Astrocyte (in vitro differentiated cells and primary cell): ENCODE measurements at regions not wholly inside any gene's neighbourhood (a gene's known extent, or its start where the extent isn't known, plus 50 kb on each side); places are given as distances from the start of the nearest gene placed in this dataset.

Experiments
- DNase-seq: peaks from one replicate; pipeline ENCODE4 v3.0.0-alpha.2; 2010; ENCODE audit warnings: low read depth
- FAIRE-seq: peaks from 2 replicates; lab custom pipeline; 2011; peaks lifted over from hg19 to GRCh38; lab: Jason Lieb, UNC
- H2AFZ ChIP-seq: 2 replicates; pipeline ENCODE4 v1.6.0; 2012; ENCODE audit warnings: low read depth, low read length, inconsistent platforms
- H3K27ac ChIP-seq: 2 replicates; pipeline ENCODE4 v1.5.1; 2011; ENCODE audit warnings: low read depth, low read length, inconsistent platforms
- H3K27me3 ChIP-seq: 2 replicates; pipeline ENCODE4 v1.6.0; 2011; ENCODE audit warnings: low read length, inconsistent platforms; ENCODE audit not compliant: insufficient read depth
- H3K36me3 ChIP-seq: 2 replicates; pipeline ENCODE4 v1.5.1; 2011; ENCODE audit warnings: low read length, inconsistent platforms; ENCODE audit not compliant: insufficient read depth
- H3K4me1 ChIP-seq: 2 replicates; pipeline ENCODE4 v1.5.1; 2011; ENCODE audit warnings: low read length, inconsistent platforms; ENCODE audit not compliant: insufficient read depth
- H3K4me2 ChIP-seq: 2 replicates; pipeline ENCODE4 v1.6.0; 2012; ENCODE audit warnings: low read length, inconsistent platforms
- H3K4me3 ChIP-seq: 2 replicates; pipeline ENCODE4 v1.5.1; 2011; ENCODE audit warnings: low read depth, mild to moderate bottlenecking, low read length, inconsistent platforms; ENCODE audit not compliant: insufficient read depth
- H3K79me2 ChIP-seq: 2 replicates; pipeline ENCODE4 v1.6.0; 2012; ENCODE audit warnings: mild to moderate bottlenecking, low read length, inconsistent platforms; ENCODE audit not compliant: insufficient read depth
- H3K9ac ChIP-seq: 2 replicates; pipeline ENCODE4 v1.6.0; 2012; ENCODE audit warnings: mild to moderate bottlenecking, low read length, inconsistent platforms
- H3K9me3 ChIP-seq: 2 replicates; pipeline ENCODE4 v1.5.1; 2012; ENCODE audit warnings: low read depth, mild to moderate bottlenecking, low read length, inconsistent platforms; ENCODE audit not compliant: insufficient read depth
- H4K20me1 ChIP-seq: 2 replicates; pipeline ENCODE4 v1.6.0; 2012; ENCODE audit warnings: low read length, inconsistent platforms; ENCODE audit not compliant: insufficient read depth
- H3K27ac Mint-ChIP-seq: one replicate; pipeline ENCODE4 v1.8.0; 2021; ENCODE audit warnings: mild to moderate bottlenecking, mixed read lengths; ENCODE audit not compliant: unreplicated experiment
- H3K27me3 Mint-ChIP-seq: one replicate; pipeline ENCODE4 v1.8.0; 2021; ENCODE audit warnings: low read depth, mixed read lengths; ENCODE audit not compliant: unreplicated experiment
- H3K36me3 Mint-ChIP-seq: one replicate; pipeline ENCODE4 v1.8.0; 2021; ENCODE audit warnings: low read depth, mixed read lengths; ENCODE audit not compliant: unreplicated experiment
- H3K4me1 Mint-ChIP-seq: one replicate; pipeline ENCODE4 v1.8.0; 2021; ENCODE audit warnings: low read depth, mixed read lengths; ENCODE audit not compliant: unreplicated experiment
- H3K4me3 Mint-ChIP-seq: one replicate; pipeline ENCODE4 v1.8.0; 2021; ENCODE audit warnings: mild to moderate bottlenecking, moderate library complexity, mixed read lengths; ENCODE audit not compliant: unreplicated experiment
- H3K9me3 Mint-ChIP-seq: one replicate; pipeline ENCODE4 v1.8.0; 2021; ENCODE audit warnings: mild to moderate bottlenecking, mixed read lengths; ENCODE audit not compliant: unreplicated experiment
- EZH2 ChIP-seq: IDR thresholded peaks from 2 replicates; pipeline ENCODE4 v1.6.1; 2012; ENCODE audit warnings: mild to moderate bottlenecking, low read length, inconsistent platforms; ENCODE audit not compliant: insufficient read depth
- TF ChIP-seq, protein P1 (sequence below): IDR thresholded peaks from 2 replicates; pipeline ENCODE4 v1.5.1; 2011; ENCODE audit warnings: low read depth, mild to moderate bottlenecking, inconsistent platforms, low read length, moderate library complexity; ENCODE audit not compliant: insufficient read depth

DNA sequence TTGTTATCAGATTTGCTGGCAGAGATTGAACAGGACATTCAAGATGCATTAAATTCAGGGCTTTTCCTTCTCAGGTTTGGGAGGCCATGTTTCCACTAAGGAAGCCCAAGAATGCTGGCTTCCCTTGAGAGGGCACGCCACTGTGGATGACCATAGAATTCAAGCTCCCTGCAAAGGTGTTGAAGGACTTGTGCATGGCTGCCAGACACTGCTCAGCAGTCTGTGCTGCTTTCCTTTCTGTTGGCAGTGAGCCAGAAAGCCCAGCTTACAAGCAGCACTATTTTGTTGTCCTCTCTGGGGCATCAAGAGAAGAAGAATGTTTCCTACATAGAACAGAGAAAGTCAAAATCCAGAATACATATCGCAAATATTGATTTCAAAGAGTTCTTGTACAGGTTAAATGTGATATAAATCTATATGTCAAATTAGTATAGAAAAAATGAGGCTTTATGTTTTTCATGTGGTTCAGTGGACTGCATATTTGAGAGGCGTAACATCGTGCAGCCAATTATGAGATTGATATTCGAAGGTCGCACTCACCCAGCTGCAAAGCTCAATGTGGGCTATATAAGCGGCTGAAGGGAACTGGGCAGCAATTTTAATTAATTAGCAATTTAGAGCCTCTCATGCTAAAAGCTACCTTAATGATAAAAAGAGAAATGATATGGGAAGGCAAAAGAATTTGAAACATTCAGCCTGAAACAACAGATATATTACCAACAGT, 103.1 kb upstream of the ISL1 start:
- no peaks in the 10 kb centered on the region for H3K27me3 Mint-ChIP-seq
- Histone ChIP-seq H3K36me3 (no peaks in the 10 kb centered on the region), H3K27me3 (no peaks in the 10 kb centered on the region), H3K9ac (no peak overlapping the region), H4K20me1 (no peaks in the 10 kb centered on the region), H3K79me2 (no peaks in the 10 kb centered on the region), H3K27ac (no peak overlapping the region), H3K4me3 (no peak overlapping the region), H3K4me1 (no peaks in the 10 kb centered on the region), H2AFZ (no peak overlapping the region), H3K9me3 (no peaks in the 10 kb centered on the region), H3K4me2 (no peak overlapping the region)
- FAIRE-seq = no peak
- no peak for TF ChIP-seq EZH2
- TF ChIP-seq, protein P1, sequence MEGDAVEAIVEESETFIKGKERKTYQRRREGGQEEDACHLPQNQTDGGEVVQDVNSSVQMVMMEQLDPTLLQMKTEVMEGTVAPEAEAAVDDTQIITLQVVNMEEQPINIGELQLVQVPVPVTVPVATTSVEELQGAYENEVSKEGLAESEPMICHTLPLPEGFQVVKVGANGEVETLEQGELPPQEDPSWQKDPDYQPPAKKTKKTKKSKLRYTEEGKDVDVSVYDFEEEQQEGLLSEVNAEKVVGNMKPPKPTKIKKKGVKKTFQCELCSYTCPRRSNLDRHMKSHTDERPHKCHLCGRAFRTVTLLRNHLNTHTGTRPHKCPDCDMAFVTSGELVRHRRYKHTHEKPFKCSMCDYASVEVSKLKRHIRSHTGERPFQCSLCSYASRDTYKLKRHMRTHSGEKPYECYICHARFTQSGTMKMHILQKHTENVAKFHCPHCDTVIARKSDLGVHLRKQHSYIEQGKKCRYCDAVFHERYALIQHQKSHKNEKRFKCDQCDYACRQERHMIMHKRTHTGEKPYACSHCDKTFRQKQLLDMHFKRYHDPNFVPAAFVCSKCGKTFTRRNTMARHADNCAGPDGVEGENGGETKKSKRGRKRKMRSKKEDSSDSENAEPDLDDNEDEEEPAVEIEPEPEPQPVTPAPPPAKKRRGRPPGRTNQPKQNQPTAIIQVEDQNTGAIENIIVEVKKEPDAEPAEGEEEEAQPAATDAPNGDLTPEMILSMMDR = no peak
- H3K27ac Mint-ChIP-seq = no peak overlapping the region
- H3K36me3 Mint-ChIP-seq = no peaks in the 10 kb centered on the region
- peaks cover 3% of the 10 kb centered on the region for H3K4me1 Mint-ChIP-seq
- H3K9me3 Mint-ChIP-seq = no peaks in the 10 kb centered on the region
- DNase-seq = no peak
- H3K4me3 Mint-ChIP-seq = no peak overlapping the region

DNA sequence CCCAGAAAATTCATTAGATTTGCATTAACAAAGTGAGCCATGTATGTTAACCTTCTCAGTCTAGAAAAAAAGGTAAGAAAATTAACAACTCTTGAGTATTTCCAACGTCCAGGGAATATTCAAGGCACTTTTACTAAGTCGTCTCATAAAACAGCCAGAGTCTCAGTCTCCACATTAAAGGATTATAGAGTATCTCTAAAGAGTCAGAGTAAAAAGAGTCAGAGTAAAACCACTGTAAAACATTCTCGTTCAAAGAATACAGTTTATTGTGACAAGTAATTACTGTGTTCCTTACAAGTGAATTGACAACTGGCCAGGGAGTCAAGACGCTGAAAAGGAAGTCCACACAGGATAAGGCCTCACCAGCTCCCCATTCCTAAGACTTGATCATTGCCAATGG, 97.2 kb upstream of the ISL1 start:
- no peaks in the 10 kb centered on the region for H3K9me3 Mint-ChIP-seq
- Histone ChIP-seq H3K4me2 (no peak overlapping the region), H3K27me3 (no peaks in the 10 kb centered on the region), H3K4me3 (no peak overlapping the region), H3K79me2 (no peaks in the 10 kb centered on the region), H3K27ac (no peak overlapping the region), H3K4me1 (no peaks in the 10 kb centered on the region), H2AFZ (no peak overlapping the region), H3K9ac (no peak overlapping the region), H4K20me1 (no peaks in the 10 kb centered on the region), H3K9me3 (no peaks in the 10 kb centered on the region), H3K36me3 (no peaks in the 10 kb centered on the region)
- TF ChIP-seq EZH2 = no peak
- TF ChIP-seq, protein P1 = no peak
- no peaks in the 10 kb centered on the region for H3K27me3 Mint-ChIP-seq
- no peaks in the 10 kb centered on the region for H3K36me3 Mint-ChIP-seq
- no peaks in the 10 kb centered on the region for H3K4me1 Mint-ChIP-seq
- H3K4me3 Mint-ChIP-seq = no peak overlapping the region
- FAIRE-seq (no peak), DNase-seq (no peak)
- no peak overlapping the region for H3K27ac Mint-ChIP-seq

DNA sequence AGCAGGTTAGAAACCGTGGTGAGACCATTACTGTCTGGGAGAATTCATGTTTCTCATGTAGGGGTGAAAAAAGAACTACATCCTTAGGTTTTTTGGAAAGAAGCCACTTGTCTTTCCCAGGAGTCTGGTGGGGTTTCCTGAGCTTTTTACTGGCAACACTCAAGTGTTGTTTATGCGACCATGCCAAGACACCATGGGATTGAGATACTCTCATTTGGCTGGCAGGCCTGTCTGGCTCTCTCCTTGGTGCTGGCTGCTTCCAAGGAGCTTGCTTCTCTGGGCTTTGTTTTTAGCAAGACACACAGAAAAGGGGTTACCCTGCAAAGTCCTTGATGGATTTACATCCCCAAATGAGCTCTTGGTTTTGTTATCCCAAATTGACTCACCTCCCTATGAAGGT, 80.9 kb upstream of the ISL1 start:
- TF ChIP-seq, protein P1 = no peak
- no peak for TF ChIP-seq EZH2
- no peak overlapping the region for H3K27ac Mint-ChIP-seq
- peaks cover 2% of the 10 kb centered on the region for H3K9me3 ChIP-seq
- H3K27me3 Mint-ChIP-seq = no peaks in the 10 kb centered on the region
- H3K4me1 Mint-ChIP-seq = no peaks in the 10 kb centered on the region
- FAIRE-seq (no peak), DNase-seq (no peak)
- H3K79me2 ChIP-seq = no peaks in the 10 kb centered on the region
- no peaks in the 10 kb centered on the region for H3K4me1 ChIP-seq
- H3K36me3 Mint-ChIP-seq = no peaks in the 10 kb centered on the region
- H3K4me2 ChIP-seq = no peak overlapping the region
- no peak overlapping the region for H3K4me3 Mint-ChIP-seq
- H3K27ac ChIP-seq = no peak overlapping the region
- no peaks in the 10 kb centered on the region for H3K36me3 ChIP-seq
- H3K4me3 ChIP-seq = no peak overlapping the region
- H3K27me3 ChIP-seq = no peaks in the 10 kb centered on the region
- no peak overlapping the region for H3K9ac ChIP-seq
- H4K20me1 ChIP-seq = no peaks in the 10 kb centered on the region
- peaks cover 14% of the 10 kb centered on the region for H3K9me3 Mint-ChIP-seq
- no peak overlapping the region for H2AFZ ChIP-seq
